ENCODE measurements at regions not wholly inside any gene's neighbourhood (a gene's known extent, or its start where the extent isn't known, plus 50 kb on each side); places are given as distances from the start of the nearest gene placed in this dataset.

DNA sequence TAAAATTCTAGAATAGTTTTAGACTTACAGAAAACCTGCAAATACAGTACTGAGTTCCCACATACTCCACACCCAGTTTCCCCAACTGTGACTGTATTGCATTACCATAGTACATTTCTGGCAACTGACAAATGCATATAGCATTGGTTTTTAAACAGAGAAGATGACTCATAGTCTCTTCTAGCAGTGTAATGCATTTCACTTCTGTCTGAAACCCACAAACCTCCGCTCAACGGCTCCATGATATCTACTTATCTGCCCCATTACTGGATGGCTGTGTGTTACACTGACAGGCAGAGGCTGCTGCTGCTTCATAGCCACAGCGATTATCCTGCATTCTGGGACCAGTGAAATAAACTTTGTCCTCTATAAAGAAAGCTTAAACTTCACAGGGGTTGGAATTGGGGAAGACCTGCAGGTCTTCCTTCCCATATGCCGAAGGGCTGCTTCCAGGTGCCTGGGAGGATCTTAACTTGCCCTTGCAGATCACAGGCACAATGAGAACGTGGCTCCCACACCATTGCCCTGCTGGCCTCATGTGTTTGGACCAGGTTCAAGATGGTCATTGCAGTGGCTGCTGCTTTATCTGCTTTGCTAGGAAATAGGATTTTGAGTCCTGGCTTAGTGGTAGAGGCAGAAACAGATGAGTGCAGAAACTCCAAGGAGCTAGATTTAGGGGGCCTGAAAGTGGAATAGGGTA is 742.6 kb upstream of the HS6ST1 start:
- ChIA-PET POLR2A (no interaction called here), CTCF (no interaction called here)
- FAIRE-seq: no peak
- TF ChIP-seq FOS (IDR thresholded peaks at IDR 0.05; ENCODE audit: borderline replicate concordance, insufficient read depth, low read length): no peak
- no peak for TF ChIP-seq JUN (IDR thresholded peaks at IDR 0.05; ENCODE audit: borderline replicate concordance, insufficient read depth, insufficient read length, low read depth)
- TF ChIP-seq, protein P1, sequence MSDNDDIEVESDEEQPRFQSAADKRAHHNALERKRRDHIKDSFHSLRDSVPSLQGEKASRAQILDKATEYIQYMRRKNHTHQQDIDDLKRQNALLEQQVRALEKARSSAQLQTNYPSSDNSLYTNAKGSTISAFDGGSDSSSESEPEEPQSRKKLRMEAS (IDR thresholded peaks at IDR 0.05; ENCODE audit: insufficient read depth, insufficient read length): no peak
- no peak for TF ChIP-seq POLR2A (IDR thresholded peaks at IDR 0.05; ENCODE audit: low read depth, low read length)
- no peak for TF ChIP-seq EZH2 (IDR thresholded peaks at IDR 0.05; ENCODE audit: borderline replicate concordance, low read depth, low read length, severe bottlenecking)
- TF ChIP-seq, protein P2, sequence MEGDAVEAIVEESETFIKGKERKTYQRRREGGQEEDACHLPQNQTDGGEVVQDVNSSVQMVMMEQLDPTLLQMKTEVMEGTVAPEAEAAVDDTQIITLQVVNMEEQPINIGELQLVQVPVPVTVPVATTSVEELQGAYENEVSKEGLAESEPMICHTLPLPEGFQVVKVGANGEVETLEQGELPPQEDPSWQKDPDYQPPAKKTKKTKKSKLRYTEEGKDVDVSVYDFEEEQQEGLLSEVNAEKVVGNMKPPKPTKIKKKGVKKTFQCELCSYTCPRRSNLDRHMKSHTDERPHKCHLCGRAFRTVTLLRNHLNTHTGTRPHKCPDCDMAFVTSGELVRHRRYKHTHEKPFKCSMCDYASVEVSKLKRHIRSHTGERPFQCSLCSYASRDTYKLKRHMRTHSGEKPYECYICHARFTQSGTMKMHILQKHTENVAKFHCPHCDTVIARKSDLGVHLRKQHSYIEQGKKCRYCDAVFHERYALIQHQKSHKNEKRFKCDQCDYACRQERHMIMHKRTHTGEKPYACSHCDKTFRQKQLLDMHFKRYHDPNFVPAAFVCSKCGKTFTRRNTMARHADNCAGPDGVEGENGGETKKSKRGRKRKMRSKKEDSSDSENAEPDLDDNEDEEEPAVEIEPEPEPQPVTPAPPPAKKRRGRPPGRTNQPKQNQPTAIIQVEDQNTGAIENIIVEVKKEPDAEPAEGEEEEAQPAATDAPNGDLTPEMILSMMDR (IDR thresholded peaks at IDR 0.05; ENCODE audit: extremely low read depth in 1 of 2, insufficient read depth in 1 of 2, low read depth in 1 of 2, low read length in 2 of 2): no peak
- no peak for TF ChIP-seq GATA2 (IDR thresholded peaks at IDR 0.05; ENCODE audit: insufficient read depth, insufficient read length, low read depth, low read length)
- TF ChIP-seq MYC (IDR thresholded peaks at IDR 0.05; ENCODE audit: low read depth, low read length): no peak
- TF ChIP-seq POLR2AphosphoS5 (IDR thresholded peaks at IDR 0.05; ENCODE audit: insufficient read depth, low read depth, low read length): no peak
- Histone ChIP-seq H2AFZ (ENCODE audit: low read depth, low read length) (no peak overlapping the region), H3K9me1 (replicated peaks; ENCODE audit: control insufficient read depth, extremely low read depth, insufficient read depth, low read length) (no peaks in the 10 kb centered on the region), H3K79me2 (ENCODE audit: control insufficient read depth, insufficient read depth, low read length) (no peaks in the 10 kb centered on the region), H3K9ac (replicated peaks; ENCODE audit: extremely low read depth, insufficient read depth, low read length) (no peak overlapping the region), H3K4me1 (ENCODE audit: control insufficient read depth, extremely low read depth, insufficient read depth, low read length) (no peaks in the 10 kb centered on the region), H3K4me3 (replicated peaks in 1 of 3; ENCODE audit: insufficient read depth in 1 of 3, low read depth in 1 of 3, low read length in 3 of 3) (no peak overlapping the region), H3K4me2 (ENCODE audit: insufficient read depth, low read length) (no peak overlapping the region), H4K20me1 (replicated peaks; ENCODE audit: control insufficient read depth, extremely low read depth, insufficient read depth, low read length) (no peaks in the 10 kb centered on the region), H3K36me3 (ENCODE audit: control insufficient read depth in 2 of 2, extremely low read depth in 1 of 2, insufficient read depth in 2 of 2, low read length in 2 of 2) (no peaks in the 10 kb centered on the region), H3K27ac (ENCODE audit: insufficient read depth, low read depth, low read length) (no peak overlapping the region), H3K27me3 (ENCODE audit: control insufficient read depth in 2 of 2, insufficient read depth in 2 of 2, low read length in 2 of 2) (no peaks in the 10 kb centered on the region), H3K9me3 (replicated peaks; ENCODE audit: control insufficient read depth, insufficient read depth, low read length) (peaks cover 12% of the 10 kb centered on the region)
- dilution Hi-C loops (cut with MboI; ENCODE audit: extremely low pct_ligation_motif_present, low sequenced_read_pairs) (no loop called here), intact Hi-C loops (cut with micrococcal nuclease) (no loop called here)
- no TSS peak for BruUV-seq (replicated peaks)
- no peak for DNase-seq (ENCODE audit: low read depth, low spot score)
